HEK293T (cell line): ENCODE measurements at regions not wholly inside any gene's neighbourhood (a gene's known extent, or its start where the extent isn't known, plus 50 kb on each side); places are given as distances from the start of the nearest gene placed in this dataset.

ENCODE experiments used
- BHLHE40 ChIP-seq: fragments of 450-650 bp; IDR thresholded peaks from 2 replicates; pipeline ENCODE4 v1.6.1; 2016; ENCODE audit warnings: mild to moderate bottlenecking, moderate library complexity, borderline replicate concordance
- CTBP1 ChIP-seq: fragments of 450-650 bp; IDR thresholded peaks from 2 replicates; pipeline ENCODE4 v1.6.1; 2016; ENCODE audit warnings: borderline replicate concordance
- ELF4 ChIP-seq: fragments of 450-650 bp; IDR thresholded peaks from 2 replicates; pipeline ENCODE4 v1.6.1; 2017; ENCODE audit warnings: antibody characterized with exemption
- FOXA1 ChIP-seq: fragments of 450-650 bp; IDR thresholded peaks from 2 replicates; pipeline ENCODE4 v1.6.1; 2016; ENCODE audit warnings: mild to moderate bottlenecking
- FOXK2 ChIP-seq: fragments of 450-650 bp; IDR thresholded peaks from 2 replicates; pipeline ENCODE4 v1.6.1; 2016; ENCODE audit warnings: mild to moderate bottlenecking
- FOXM1 ChIP-seq: fragments of 450-650 bp; IDR thresholded peaks from 2 replicates; pipeline ENCODE4 v1.6.1; 2017; ENCODE audit warnings: mild to moderate bottlenecking, borderline replicate concordance
- HDGF ChIP-seq: fragments of 450-650 bp; IDR thresholded peaks from 2 replicates; pipeline ENCODE4 v1.6.1; 2017; ENCODE audit warnings: antibody characterized with exemption, borderline replicate concordance
- L3MBTL2 ChIP-seq: fragments of 450-650 bp; conservative IDR thresholded peaks from 2 replicates; pipeline ENCODE4 v1.6.1; 2016; ENCODE audit warnings: mild to moderate bottlenecking
- LEF1 ChIP-seq: fragments of 450-650 bp; IDR thresholded peaks from 2 replicates; pipeline ENCODE4 v1.6.1; 2017; ENCODE audit warnings: mild to moderate bottlenecking, borderline replicate concordance
- SP1 ChIP-seq: fragments of 450-650 bp; IDR thresholded peaks from 2 replicates; pipeline ENCODE4 v1.6.1; 2017
- SUZ12 ChIP-seq: fragments of 450-650 bp; IDR thresholded peaks from 2 replicates; pipeline ENCODE4 v1.6.1; 2016; ENCODE audit warnings: mild to moderate bottlenecking
- TARDBP ChIP-seq: fragments of 450-650 bp; IDR thresholded peaks from 2 replicates; pipeline ENCODE4 v1.6.1; 2016
- ZNF384 ChIP-seq: fragments of 450-650 bp; IDR thresholded peaks from 2 replicates; pipeline ENCODE4 v1.6.1; 2016
- TF ChIP-seq, protein P1 (sequence below): fragments of 450-650 bp; IDR thresholded peaks from 2 replicates; pipeline ENCODE4 v1.6.1; 2016

DNA sequence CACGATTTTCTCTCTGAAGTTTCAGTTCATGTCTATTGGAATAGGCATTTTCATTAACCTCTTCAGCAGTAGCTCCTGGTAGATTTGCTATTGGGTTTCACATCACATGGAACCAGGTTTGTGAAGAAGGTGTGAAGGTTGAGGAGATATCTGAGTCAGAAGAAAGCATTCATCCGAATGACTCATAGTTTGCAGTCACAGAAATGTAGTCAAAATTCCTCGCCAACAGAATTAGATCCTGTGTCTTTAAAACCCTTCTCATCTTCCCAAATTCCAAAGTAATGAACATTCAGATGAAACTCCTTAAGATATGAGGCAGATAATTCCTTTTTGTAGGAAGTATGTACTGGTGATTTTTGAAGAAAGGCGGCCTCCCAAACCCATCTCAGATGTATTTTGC lies 125.0 kb upstream of the LARGE1 start:
- TF ChIP-seq FOXM1, result no peak
- TF ChIP-seq ELF4, result no peak
- TF ChIP-seq L3MBTL2, result no peak
- TF ChIP-seq TARDBP, result no peak
- TF ChIP-seq HDGF, result no peak
- no peak for TF ChIP-seq BHLHE40
- no peak for TF ChIP-seq CTBP1
- no peak for TF ChIP-seq FOXA1
- no peak for TF ChIP-seq SP1
- TF ChIP-seq SUZ12, result no peak
- no peak for TF ChIP-seq ZNF384
- TF ChIP-seq FOXK2, result no peak
- TF ChIP-seq LEF1, result no peak
- TF ChIP-seq, protein P1, sequence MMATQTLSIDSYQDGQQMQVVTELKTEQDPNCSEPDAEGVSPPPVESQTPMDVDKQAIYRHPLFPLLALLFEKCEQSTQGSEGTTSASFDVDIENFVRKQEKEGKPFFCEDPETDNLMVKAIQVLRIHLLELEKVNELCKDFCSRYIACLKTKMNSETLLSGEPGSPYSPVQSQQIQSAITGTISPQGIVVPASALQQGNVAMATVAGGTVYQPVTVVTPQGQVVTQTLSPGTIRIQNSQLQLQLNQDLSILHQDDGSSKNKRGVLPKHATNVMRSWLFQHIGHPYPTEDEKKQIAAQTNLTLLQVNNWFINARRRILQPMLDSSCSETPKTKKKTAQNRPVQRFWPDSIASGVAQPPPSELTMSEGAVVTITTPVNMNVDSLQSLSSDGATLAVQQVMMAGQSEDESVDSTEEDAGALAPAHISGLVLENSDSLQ, result no peak
